SU-DHL-6 (cell line): ENCODE measurements at regions not wholly inside any gene's neighbourhood (a gene's known extent, or its start where the extent isn't known, plus 50 kb on each side); places are given as distances from the start of the nearest gene placed in this dataset.

Experiments
- CTCF ChIP-seq: fragments of 200-600 bp; sonication (generic); IDR thresholded peaks from one replicate; pipeline ENCODE4 v1.5.1; 2017; ENCODE audit warnings: antibody characterized with exemption, mild to moderate bottlenecking, low read length, moderate library complexity; ENCODE audit not compliant: insufficient read depth, poor library complexity, severe bottlenecking
- EZH2phosphoT487 ChIP-seq: fragments of 200-600 bp; sonication (generic), shearing (Covaris generic); conservative IDR thresholded peaks from 2 replicates; pipeline ENCODE4 v1.6.1; 2018; ENCODE audit warnings: mild to moderate bottlenecking, antibody characterized with exemption, low read length, moderate library complexity, mixed read lengths

DNA sequence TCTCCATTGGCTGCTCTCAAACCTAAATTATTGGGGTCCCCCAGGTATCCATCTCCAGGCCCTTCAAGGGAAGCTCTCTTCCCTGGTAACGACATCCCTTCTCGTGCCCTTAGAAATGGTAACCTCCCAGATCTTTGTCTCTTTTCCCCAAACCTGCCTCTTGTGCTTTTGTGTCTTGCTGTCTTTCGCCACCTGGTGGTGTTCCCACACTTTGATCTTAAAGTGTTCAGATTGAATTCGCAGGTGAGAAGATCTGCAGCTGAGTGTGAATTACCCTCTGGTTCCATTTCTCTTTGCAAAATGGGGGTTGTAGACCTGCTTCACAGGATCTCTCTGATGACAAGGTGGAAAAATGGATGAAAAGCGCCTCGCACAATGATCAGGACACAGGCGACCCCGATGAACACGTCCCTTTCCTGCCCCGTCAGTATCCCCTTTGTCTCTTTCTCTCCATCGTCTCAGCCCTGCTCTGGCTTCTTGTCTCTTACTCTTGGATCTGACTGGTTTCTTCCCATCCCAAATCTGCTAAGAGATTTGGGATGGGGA, 53.1 kb downstream of the DOP1B start:
- TF ChIP-seq CTCF: peak; percentile 36
- TF ChIP-seq EZH2phosphoT487: no peak
